B cell (primary cell): ENCODE measurements at regions not wholly inside any gene's neighbourhood (a gene's known extent, or its start where the extent isn't known, plus 50 kb on each side); places are given as distances from the start of the nearest gene placed in this dataset.

Experiments
- EZH2 ChIP-seq: IDR thresholded peaks from 2 replicates; pipeline ENCODE4 v1.6.1; 2012; ENCODE audit warnings: borderline replicate concordance, low read depth, mild to moderate bottlenecking, moderate library complexity, low read length; ENCODE audit not compliant: insufficient read depth, poor library complexity, severe bottlenecking
- TF ChIP-seq, protein P1 (sequence below): fragments of 200-600 bp; IDR thresholded peaks from one replicate; pipeline ENCODE4 v1.8.0; 2022; ENCODE audit warnings: antibody characterized with exemption, mild to moderate bottlenecking

DNA sequence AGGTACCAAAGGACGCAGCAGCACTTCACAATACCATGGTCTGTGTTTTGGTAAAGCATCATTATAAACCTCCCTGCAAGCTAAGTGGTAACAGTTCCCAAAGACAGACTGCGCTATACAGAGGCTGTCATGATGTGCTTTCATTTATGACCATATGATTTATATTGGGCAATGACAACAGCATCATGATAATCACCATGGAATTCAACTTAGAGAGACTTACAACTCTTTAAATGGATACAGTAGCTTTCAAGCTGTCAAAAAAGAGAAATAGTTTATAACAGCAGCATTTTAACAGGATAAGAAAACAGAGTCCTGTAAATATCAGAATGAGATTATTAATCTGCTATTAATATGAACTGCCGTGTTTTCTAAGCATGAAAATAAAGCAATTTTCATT is 341.7 kb downstream of the GPR37 start:
- TF ChIP-seq, protein P1, sequence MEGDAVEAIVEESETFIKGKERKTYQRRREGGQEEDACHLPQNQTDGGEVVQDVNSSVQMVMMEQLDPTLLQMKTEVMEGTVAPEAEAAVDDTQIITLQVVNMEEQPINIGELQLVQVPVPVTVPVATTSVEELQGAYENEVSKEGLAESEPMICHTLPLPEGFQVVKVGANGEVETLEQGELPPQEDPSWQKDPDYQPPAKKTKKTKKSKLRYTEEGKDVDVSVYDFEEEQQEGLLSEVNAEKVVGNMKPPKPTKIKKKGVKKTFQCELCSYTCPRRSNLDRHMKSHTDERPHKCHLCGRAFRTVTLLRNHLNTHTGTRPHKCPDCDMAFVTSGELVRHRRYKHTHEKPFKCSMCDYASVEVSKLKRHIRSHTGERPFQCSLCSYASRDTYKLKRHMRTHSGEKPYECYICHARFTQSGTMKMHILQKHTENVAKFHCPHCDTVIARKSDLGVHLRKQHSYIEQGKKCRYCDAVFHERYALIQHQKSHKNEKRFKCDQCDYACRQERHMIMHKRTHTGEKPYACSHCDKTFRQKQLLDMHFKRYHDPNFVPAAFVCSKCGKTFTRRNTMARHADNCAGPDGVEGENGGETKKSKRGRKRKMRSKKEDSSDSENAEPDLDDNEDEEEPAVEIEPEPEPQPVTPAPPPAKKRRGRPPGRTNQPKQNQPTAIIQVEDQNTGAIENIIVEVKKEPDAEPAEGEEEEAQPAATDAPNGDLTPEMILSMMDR: no peak
- TF ChIP-seq EZH2: no peak
